ENCODE measurements at regions not wholly inside any gene's neighbourhood (a gene's known extent, or its start where the extent isn't known, plus 50 kb on each side); places are given as distances from the start of the nearest gene placed in this dataset.

DNA sequence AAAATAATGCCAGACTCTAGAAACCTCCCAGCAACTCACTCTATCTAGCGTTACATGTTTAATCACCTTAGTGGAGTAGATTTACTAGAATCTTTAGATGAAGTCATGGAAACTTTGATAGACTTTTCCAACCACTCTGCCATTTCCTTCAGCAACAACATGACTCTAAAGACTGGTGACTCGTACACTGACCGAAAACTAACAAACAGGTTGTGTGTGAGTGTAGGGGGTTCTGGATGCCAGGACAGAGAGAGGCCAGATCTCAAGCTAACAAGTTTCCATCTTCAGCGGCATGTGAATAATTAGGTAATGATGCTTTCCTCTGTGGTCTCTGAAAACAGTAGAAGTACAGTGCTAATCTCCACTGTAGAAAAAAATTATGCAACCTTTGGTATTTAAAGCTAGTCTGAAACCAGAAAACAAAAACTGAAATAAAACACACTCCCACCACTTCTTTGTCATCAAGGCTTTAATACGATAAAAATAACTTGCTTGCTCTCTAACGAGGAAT, 286.4 kb downstream of the PRDM5 start:
- FAIRE-seq (no peak), DNase-seq (ENCODE audit: insufficient read length) (no peak)
- TF ChIP-seq POLR2A (IDR thresholded peaks at IDR 0.05; ENCODE audit: low read depth, low read length) (no peak), POLR2AphosphoS5 (IDR thresholded peaks at IDR 0.05; ENCODE audit: low read depth, low read length) (no peak), TAF1 (IDR thresholded peaks at IDR 0.05; ENCODE audit: borderline replicate concordance, low read depth, low read length) (no peak)

DNA sequence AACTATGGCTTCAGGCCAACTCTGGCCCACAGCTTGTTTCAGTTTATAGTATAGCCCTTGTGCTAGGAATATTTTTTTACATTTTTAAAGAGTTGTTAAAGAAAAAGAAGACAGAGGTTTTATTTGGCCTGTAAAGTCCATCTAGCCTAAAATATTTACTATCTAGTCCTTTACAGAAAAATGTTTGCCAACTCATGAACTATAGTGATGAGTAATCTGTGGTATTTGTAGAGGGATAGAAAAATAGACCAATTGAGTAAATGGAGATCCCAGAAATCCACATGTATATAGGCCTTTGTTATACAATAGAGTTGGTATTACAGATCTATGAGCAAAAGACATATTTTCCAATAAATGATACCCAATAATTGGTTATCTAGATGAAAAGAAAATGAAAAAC, 288.7 kb downstream of the PRDM5 start:
- TF ChIP-seq POLR2AphosphoS5 (IDR thresholded peaks at IDR 0.05; ENCODE audit: low read depth, low read length) (no peak), TAF1 (IDR thresholded peaks at IDR 0.05; ENCODE audit: borderline replicate concordance, low read depth, low read length) (no peak), POLR2A (IDR thresholded peaks at IDR 0.05; ENCODE audit: low read depth, low read length) (no peak)
- FAIRE-seq (no peak), DNase-seq (ENCODE audit: insufficient read length) (no peak)

DNA sequence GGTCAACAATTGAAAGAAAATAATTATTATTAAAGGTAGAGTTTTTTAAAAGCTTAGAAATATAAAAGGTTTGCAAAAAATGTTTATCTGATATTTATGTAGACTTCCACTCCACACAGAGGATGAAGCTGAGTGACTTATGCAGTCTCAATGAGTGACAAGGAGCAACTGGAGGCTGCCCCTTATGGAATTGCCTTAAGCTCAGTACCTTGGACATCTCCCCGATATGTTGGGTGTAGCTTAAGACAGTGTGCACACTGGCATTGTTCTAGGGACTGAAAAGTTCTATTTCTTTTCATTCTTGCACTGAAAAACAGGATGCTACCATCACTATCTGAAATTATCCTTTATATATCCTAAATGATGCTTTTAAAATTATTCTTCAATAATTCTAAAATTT, 292.1 kb downstream of the PRDM5 start:
- FAIRE-seq (no peak), DNase-seq (ENCODE audit: insufficient read length) (no peak)
- TF ChIP-seq TAF1 (IDR thresholded peaks at IDR 0.05; ENCODE audit: borderline replicate concordance, low read depth, low read length) (no peak), POLR2A (IDR thresholded peaks at IDR 0.05; ENCODE audit: low read depth, low read length) (no peak), POLR2AphosphoS5 (IDR thresholded peaks at IDR 0.05; ENCODE audit: low read depth, low read length) (no peak)

- no peak for DNase-seq (ENCODE audit: insufficient read length)
- TF ChIP-seq POLR2AphosphoS5 (IDR thresholded peaks at IDR 0.05; ENCODE audit: low read depth, low read length) (no peak), POLR2A (IDR thresholded peaks at IDR 0.05; ENCODE audit: low read depth, low read length) (no peak), TAF1 (IDR thresholded peaks at IDR 0.05; ENCODE audit: borderline replicate concordance, low read depth, low read length) (no peak)
- no peak for FAIRE-seq
Observed at GRCh38 chr4:120629546-120630108, 292.9 kb downstream of the PRDM5 start.

DNA sequence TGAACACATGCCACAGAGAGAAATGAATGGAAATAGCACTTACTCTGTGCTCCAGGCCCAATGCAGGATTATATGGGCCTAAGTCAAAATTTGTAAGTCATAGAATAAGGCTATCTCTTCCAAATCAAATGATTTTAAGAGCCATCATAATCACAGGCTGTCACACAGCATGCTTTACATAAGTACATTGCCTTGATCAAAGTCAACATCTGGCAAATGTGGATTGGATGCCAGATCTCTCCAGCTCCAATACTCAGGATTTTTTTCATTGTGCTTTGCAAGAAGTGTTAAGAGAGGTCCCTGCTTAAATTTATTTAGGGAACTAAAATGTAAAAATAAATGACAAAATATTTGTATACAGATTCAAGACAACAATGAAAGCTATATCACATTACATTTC, 299.9 kb downstream of the PRDM5 start:
- FAIRE-seq (no peak), DNase-seq (ENCODE audit: insufficient read length) (no peak)
- TF ChIP-seq POLR2A (IDR thresholded peaks at IDR 0.05; ENCODE audit: low read depth, low read length) (no peak), TAF1 (IDR thresholded peaks at IDR 0.05; ENCODE audit: borderline replicate concordance, low read depth, low read length) (no peak), POLR2AphosphoS5 (IDR thresholded peaks at IDR 0.05; ENCODE audit: low read depth, low read length) (no peak)

GRCh38 chr4:120617171-120617570, 305.4 kb downstream of the PRDM5 start:
- DNase-seq (ENCODE audit: insufficient read length) (no peak), FAIRE-seq (no peak)
- TF ChIP-seq POLR2A (IDR thresholded peaks at IDR 0.05; ENCODE audit: low read depth, low read length), result no peak
- no peak for TF ChIP-seq POLR2AphosphoS5 (IDR thresholded peaks at IDR 0.05; ENCODE audit: low read depth, low read length)
- TF ChIP-seq TAF1 (IDR thresholded peaks at IDR 0.05; ENCODE audit: borderline replicate concordance, low read depth, low read length), result no peak

DNA sequence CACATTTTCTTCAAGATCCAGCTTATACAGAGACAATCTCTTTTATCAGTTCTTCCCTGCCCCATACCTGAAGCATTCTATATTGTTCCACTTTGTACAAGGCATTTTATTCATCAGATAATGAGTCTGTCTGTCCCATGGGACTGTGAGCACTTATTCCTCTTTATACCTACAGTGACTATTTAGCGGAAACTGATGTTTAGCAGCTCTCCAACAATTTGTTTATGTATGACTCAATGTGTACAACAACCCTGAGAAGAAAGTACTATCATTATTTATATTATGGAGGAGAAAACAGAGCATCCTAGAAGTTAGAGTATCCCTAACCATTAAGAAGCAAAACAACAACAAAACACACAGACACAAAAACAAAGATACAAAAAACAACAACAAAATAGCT, 306.5 kb downstream of the PRDM5 start:
- DNase-seq (ENCODE audit: insufficient read length) (no peak), FAIRE-seq (no peak)
- TF ChIP-seq POLR2AphosphoS5 (IDR thresholded peaks at IDR 0.05; ENCODE audit: low read depth, low read length) (no peak), POLR2A (IDR thresholded peaks at IDR 0.05; ENCODE audit: low read depth, low read length) (no peak), TAF1 (IDR thresholded peaks at IDR 0.05; ENCODE audit: borderline replicate concordance, low read depth, low read length) (no peak)

DNA sequence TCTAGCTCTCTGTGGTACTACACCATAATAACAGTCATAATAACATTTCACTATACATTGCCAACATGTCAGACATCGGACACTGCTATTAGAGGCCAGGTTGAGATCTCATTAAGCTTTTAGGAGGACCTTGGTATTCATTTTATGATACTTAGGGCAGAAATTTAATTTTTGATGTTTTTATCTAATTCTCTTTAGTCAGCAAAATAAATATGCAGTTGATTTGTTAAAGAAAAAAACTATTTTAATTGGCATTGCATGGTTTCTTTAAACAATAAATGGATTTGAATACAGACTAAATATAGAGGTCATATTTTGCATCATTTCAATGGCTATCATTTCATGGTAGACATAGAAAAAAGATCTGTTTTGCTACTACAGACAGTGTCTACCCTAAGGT, 308.7 kb downstream of the PRDM5 start:
- DNase-seq (ENCODE audit: insufficient read length), result no peak
- TF ChIP-seq TAF1 (IDR thresholded peaks at IDR 0.05; ENCODE audit: borderline replicate concordance, low read depth, low read length) (no peak), POLR2AphosphoS5 (IDR thresholded peaks at IDR 0.05; ENCODE audit: low read depth, low read length) (no peak), POLR2A (IDR thresholded peaks at IDR 0.05; ENCODE audit: low read depth, low read length) (no peak)
- FAIRE-seq, result no peak

DNA sequence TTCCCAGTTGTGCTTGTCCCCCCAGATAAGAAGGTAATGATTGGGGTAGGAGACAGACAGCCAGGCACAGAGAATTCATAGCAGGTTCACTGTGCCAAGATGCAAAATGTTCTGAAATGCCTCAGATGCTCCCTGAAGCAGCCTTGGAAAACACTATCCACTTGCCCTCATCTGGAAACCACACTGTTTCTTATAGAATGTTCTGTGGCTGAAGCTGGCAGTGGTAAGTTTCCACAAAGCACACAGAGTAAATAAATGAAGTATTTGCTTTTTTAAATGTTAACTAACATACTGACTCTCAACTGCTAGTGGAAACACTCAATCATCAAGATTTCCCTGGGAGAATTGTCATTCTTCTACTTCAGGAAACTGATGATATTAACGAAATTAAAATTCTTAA, 311.4 kb downstream of the PRDM5 start:
- no peak for DNase-seq (ENCODE audit: insufficient read length)
- no peak for TF ChIP-seq POLR2AphosphoS5 (IDR thresholded peaks at IDR 0.05; ENCODE audit: low read depth, low read length)
- no peak for TF ChIP-seq POLR2A (IDR thresholded peaks at IDR 0.05; ENCODE audit: low read depth, low read length)
- TF ChIP-seq TAF1 (IDR thresholded peaks at IDR 0.05; ENCODE audit: borderline replicate concordance, low read depth, low read length), result no peak
- no peak for FAIRE-seq

- no peak for FAIRE-seq
- TF ChIP-seq POLR2AphosphoS5 (IDR thresholded peaks at IDR 0.05; ENCODE audit: low read depth, low read length) (no peak), TAF1 (IDR thresholded peaks at IDR 0.05; ENCODE audit: borderline replicate concordance, low read depth, low read length) (no peak), POLR2A (IDR thresholded peaks at IDR 0.05; ENCODE audit: low read depth, low read length) (no peak)
- DNase-seq (ENCODE audit: insufficient read length), result no peak
Observed at GRCh38 chr4:120591038-120591437, 331.5 kb downstream of the PRDM5 start.

DNA sequence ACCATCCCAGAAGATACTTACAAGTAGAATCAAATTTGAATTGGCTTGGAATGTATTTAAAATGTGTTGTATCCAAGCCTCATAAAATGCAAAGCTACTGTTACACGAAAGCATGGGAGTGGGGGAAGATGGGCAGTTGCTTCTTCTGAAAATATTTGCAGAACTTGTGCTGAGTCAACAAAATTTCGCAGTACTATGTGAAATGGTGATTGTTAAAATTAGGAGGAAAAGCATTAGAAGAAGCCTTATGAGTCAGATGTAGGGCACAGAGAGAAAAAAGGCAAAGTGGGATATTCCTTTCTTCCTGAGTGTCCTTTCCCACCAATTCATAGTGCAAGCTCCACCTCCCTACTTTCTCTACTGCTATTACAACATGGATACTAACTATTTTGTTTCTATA, 332.7 kb downstream of the PRDM5 start:
- no peak for DNase-seq (ENCODE audit: insufficient read length)
- TF ChIP-seq POLR2AphosphoS5 (IDR thresholded peaks at IDR 0.05; ENCODE audit: low read depth, low read length) (no peak), POLR2A (IDR thresholded peaks at IDR 0.05; ENCODE audit: low read depth, low read length) (no peak), TAF1 (IDR thresholded peaks at IDR 0.05; ENCODE audit: borderline replicate concordance, low read depth, low read length) (no peak)
- FAIRE-seq, result no peak

DNA sequence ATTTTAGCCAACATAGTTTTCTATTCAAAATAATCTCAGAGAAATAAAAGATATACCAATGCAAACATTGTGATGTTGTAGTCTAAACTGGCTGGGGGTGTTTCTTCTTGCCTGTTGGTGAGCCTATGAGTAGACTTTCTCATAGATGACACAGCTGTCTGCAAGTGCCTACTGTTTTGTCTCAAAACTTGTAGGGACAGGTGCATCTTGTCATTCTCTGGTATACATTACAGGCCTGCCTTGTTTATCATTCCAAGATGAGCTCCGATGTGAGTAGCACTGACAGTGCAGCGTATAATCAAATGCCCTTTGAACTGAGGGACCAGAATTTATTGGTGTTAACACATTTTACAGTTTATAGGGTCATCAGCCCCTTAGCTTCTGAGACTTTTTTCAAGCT, 353.8 kb downstream of the PRDM5 start:
- no peak for FAIRE-seq

More for the DNA sequence above, 353.8 kb downstream of the PRDM5 start:
- no peak for TF ChIP-seq TAF1 (IDR thresholded peaks at IDR 0.05; ENCODE audit: borderline replicate concordance, low read depth, low read length)
- TF ChIP-seq POLR2AphosphoS5 (IDR thresholded peaks at IDR 0.05; ENCODE audit: low read depth, low read length), result no peak
- no peak for TF ChIP-seq POLR2A (IDR thresholded peaks at IDR 0.05; ENCODE audit: low read depth, low read length)
- no peak for DNase-seq (ENCODE audit: insufficient read length)

All from GM12892 (cell line).